ENCODE measurements at regions not wholly inside any gene's neighbourhood (a gene's known extent, or its start where the extent isn't known, plus 50 kb on each side); places are given as distances from the start of the nearest gene placed in this dataset.

GRCh38 chr2:226207671-226208070 is 591.9 kb downstream of the IRS1 start:
- TF ChIP-seq EZH2phosphoT487 (conservative IDR thresholded peaks at IDR 0.05; ENCODE audit: low read length) (no peak), CTCF (IDR thresholded peaks at IDR 0.05; ENCODE audit: insufficient read depth, low read length, poor library complexity, severe bottlenecking) (no peak)
- H4K20me1 ChIP-seq (ENCODE audit: low read depth, low read length): no peaks in the 10 kb centered on the region
- H3K79me2 ChIP-seq (ENCODE audit: insufficient read depth, low read length): no peaks in the 10 kb centered on the region
- H3K27ac ChIP-seq (ENCODE audit: low read depth, low read length): no peak overlapping the region
- H3K36me3 ChIP-seq (ENCODE audit: low read length): no peaks in the 10 kb centered on the region
- no peaks in the 10 kb centered on the region for H3K9me3 ChIP-seq (ENCODE audit: insufficient read depth, low read length)
- no peaks in the 10 kb centered on the region for H3K27me3 ChIP-seq (ENCODE audit: low read length)
- no peak overlapping the region for H3K9ac ChIP-seq (ENCODE audit: low read length)
- H3K4me3 ChIP-seq (ENCODE audit: insufficient read depth, low read length, poor library complexity, severe bottlenecking): no peak overlapping the region
- no peaks in the 10 kb centered on the region for H3K9me2 ChIP-seq (replicated peaks; ENCODE audit: insufficient read depth, low read length)
- no peak overlapping the region for H2AFZ ChIP-seq (ENCODE audit: low read depth, low read length, severe bottlenecking)
- no peak overlapping the region for H3K4me2 ChIP-seq (ENCODE audit: low read depth, low read length, poor library complexity, severe bottlenecking)
- H3F3A ChIP-seq (ENCODE audit: insufficient read depth): no peaks in the 10 kb centered on the region

GRCh38 chr2:226199555-226199954 is 600.1 kb downstream of the IRS1 start:
- Histone ChIP-seq H3K4me3 (ENCODE audit: insufficient read depth, low read length, poor library complexity, severe bottlenecking) (no peak overlapping the region), H3K27ac (ENCODE audit: low read depth, low read length) (no peak overlapping the region), H3K79me2 (ENCODE audit: insufficient read depth, low read length) (no peaks in the 10 kb centered on the region), H3K9me3 (ENCODE audit: insufficient read depth, low read length) (no peaks in the 10 kb centered on the region), H4K20me1 (ENCODE audit: low read depth, low read length) (no peaks in the 10 kb centered on the region), H3K9me2 (replicated peaks; ENCODE audit: insufficient read depth, low read length) (no peaks in the 10 kb centered on the region), H2AFZ (ENCODE audit: low read depth, low read length, severe bottlenecking) (no peak overlapping the region), H3K36me3 (ENCODE audit: low read length) (no peaks in the 10 kb centered on the region), H3K27me3 (ENCODE audit: low read length) (no peaks in the 10 kb centered on the region), H3K4me2 (ENCODE audit: low read depth, low read length, poor library complexity, severe bottlenecking) (no peak overlapping the region), H3K9ac (ENCODE audit: low read length) (no peak overlapping the region), H3F3A (ENCODE audit: insufficient read depth) (no peaks in the 10 kb centered on the region)
- no peak for TF ChIP-seq CTCF (IDR thresholded peaks at IDR 0.05; ENCODE audit: insufficient read depth, low read length, poor library complexity, severe bottlenecking)
- TF ChIP-seq EZH2phosphoT487 (conservative IDR thresholded peaks at IDR 0.05; ENCODE audit: low read length): no peak

GRCh38 chr2:226198956-226199355 is 600.7 kb downstream of the IRS1 start:
- Histone ChIP-seq H3K27me3 (ENCODE audit: low read length) (no peaks in the 10 kb centered on the region), H3K36me3 (ENCODE audit: low read length) (no peaks in the 10 kb centered on the region), H4K20me1 (ENCODE audit: low read depth, low read length) (no peaks in the 10 kb centered on the region), H3K27ac (ENCODE audit: low read depth, low read length) (no peak overlapping the region), H3K9me2 (replicated peaks; ENCODE audit: insufficient read depth, low read length) (no peaks in the 10 kb centered on the region), H3K9me3 (ENCODE audit: insufficient read depth, low read length) (no peaks in the 10 kb centered on the region), H3K9ac (ENCODE audit: low read length) (no peak overlapping the region), H3K4me2 (ENCODE audit: low read depth, low read length, poor library complexity, severe bottlenecking) (no peak overlapping the region), H3K79me2 (ENCODE audit: insufficient read depth, low read length) (no peaks in the 10 kb centered on the region), H2AFZ (ENCODE audit: low read depth, low read length, severe bottlenecking) (no peak overlapping the region), H3F3A (ENCODE audit: insufficient read depth) (no peaks in the 10 kb centered on the region), H3K4me3 (ENCODE audit: insufficient read depth, low read length, poor library complexity, severe bottlenecking) (no peak overlapping the region)
- TF ChIP-seq CTCF (IDR thresholded peaks at IDR 0.05; ENCODE audit: insufficient read depth, low read length, poor library complexity, severe bottlenecking) (no peak), EZH2phosphoT487 (conservative IDR thresholded peaks at IDR 0.05; ENCODE audit: low read length) (no peak)
